Activated T-cell treated with anti-CD3 and anti-CD28 coated beads for 48 hours (primary cell): ENCODE measurements at regions not wholly inside any gene's neighbourhood (a gene's known extent, or its start where the extent isn't known, plus 50 kb on each side); places are given as distances from the start of the nearest gene placed in this dataset.
"Not testable (repeated sequence)": the region's sequence is repeated elsewhere in the genome, so short reads cannot be mapped to it uniquely, and the experiment has no call there.

Source experiments
- DNase-seq: peaks from one replicate; pipeline ENCODE4 v3.0.0-alpha.2; 2020; ENCODE audit warnings: low read depth

- no peak for DNase-seq
Measured at GRCh38 chr13:78139765-78140164, 221.1 kb upstream of the EDNRB start.

GRCh38 chr13:78138756-78139155, 220.1 kb upstream of the EDNRB start:
- DNase-seq, result no peak

GRCh38 chr13:78137404-78138142, 218.9 kb upstream of the EDNRB start:
- DNase-seq, result peak; percentile 4

- DNase-seq, result no peak
Measured at GRCh38 chr13:78136966-78137365, 218.3 kb upstream of the EDNRB start.

- DNase-seq, result no peak
Measured at GRCh38 chr13:78133511-78133910, 214.9 kb upstream of the EDNRB start.

GRCh38 chr13:78131811-78132210, 213.2 kb upstream of the EDNRB start:
- no peak for DNase-seq

- no peak for DNase-seq
Measured at GRCh38 chr13:78131346-78131745, 212.7 kb upstream of the EDNRB start.

- no peak for DNase-seq
Measured at GRCh38 chr13:78129823-78130222, 211.2 kb upstream of the EDNRB start.

GRCh38 chr13:78129359-78129758, 210.7 kb upstream of the EDNRB start:
- no peak for DNase-seq

GRCh38 chr13:78121459-78122348, 203.1 kb upstream of the EDNRB start:
- DNase-seq, result peak; percentile 6

GRCh38 chr13:78121001-78121400, 202.4 kb upstream of the EDNRB start:
- DNase-seq, result no peak

- DNase-seq, result not testable (repeated sequence)
Measured at GRCh38 chr13:78120144-78120543, 201.5 kb upstream of the EDNRB start.

GRCh38 chr13:78117070-78117469, 198.4 kb upstream of the EDNRB start:
- not testable (repeated sequence) for DNase-seq

- DNase-seq, result no peak
Measured at GRCh38 chr13:78105656-78106055, 187.0 kb upstream of the EDNRB start.

GRCh38 chr13:78103936-78104335, 185.3 kb upstream of the EDNRB start:
- DNase-seq, result no peak

GRCh38 chr13:78102741-78103140, 184.1 kb upstream of the EDNRB start:
- DNase-seq, result no peak

GRCh38 chr13:78102121-78102677, 183.6 kb upstream of the EDNRB start:
- DNase-seq, result no peak

GRCh38 chr13:78100486-78100885, 181.9 kb upstream of the EDNRB start:
- DNase-seq, result no peak

- DNase-seq, result no peak
Measured at GRCh38 chr13:78098249-78098648, 179.6 kb upstream of the EDNRB start.

- no peak for DNase-seq
Measured at GRCh38 chr13:78096221-78096620, 177.6 kb upstream of the EDNRB start.

GRCh38 chr13:78087966-78088678, 169.5 kb upstream of the EDNRB start:
- DNase-seq, result no peak
